Fibroblast of lung (primary cell): ENCODE measurements at regions not wholly inside any gene's neighbourhood (a gene's known extent, or its start where the extent isn't known, plus 50 kb on each side); places are given as distances from the start of the nearest gene placed in this dataset.

Experiments
- DNase-seq, 2 donors: peaks; one replicate each; pipeline versions ENCODE4 v3.0.0 to v3.0.0-alpha.2; 2010; ENCODE audit warnings: low read depth in 2 of 2
- H2AFZ ChIP-seq: 2 replicates; pipeline ENCODE4 v1.5.1; 2012; ENCODE audit warnings: low read length, control low read depth, inconsistent platforms
- H3K27ac ChIP-seq: 2 replicates; pipeline ENCODE4 v1.5.1; 2011; ENCODE audit warnings: low read length, control low read depth; ENCODE audit not compliant: insufficient read depth
- H3K27me3 ChIP-seq: 2 replicates; pipeline ENCODE4 v1.5.1; 2011; ENCODE audit warnings: mild to moderate bottlenecking, low read length; ENCODE audit not compliant: control insufficient read depth, insufficient read depth
- H3K36me3 ChIP-seq: 2 replicates; pipeline ENCODE4 v1.5.1; 2011; ENCODE audit warnings: low read length; ENCODE audit not compliant: control insufficient read depth, insufficient read depth
- H3K4me1 ChIP-seq: 2 replicates; pipeline ENCODE4 v1.5.1; 2011; ENCODE audit warnings: low read length; ENCODE audit not compliant: control insufficient read depth, insufficient read depth; ENCODE audit errors: extremely low read depth
- H3K4me2 ChIP-seq: 2 replicates; pipeline ENCODE4 v1.5.1; 2011; ENCODE audit warnings: low read length, control low read depth; ENCODE audit not compliant: insufficient read depth; ENCODE audit errors: extremely low read depth
- H3K4me3 ChIP-seq, 4 experiments: fragments of 200-600 bp in 1 of 4; sonication (generic) in 1 of 4; replicated peaks in 1 of 4; 2 replicates each; pipeline ENCODE4 v1.5.1; 2011 to 2016; ENCODE audit warnings: low read length in 4 of 4, low read depth in 3 of 4, mild to moderate bottlenecking in 3 of 4, control low read depth in 2 of 4, inconsistent platforms in 1 of 4, mixed read lengths in 1 of 4; ENCODE audit not compliant: insufficient read depth in 1 of 4; ENCODE audit errors: control extremely low read depth in 1 of 4
- H3K79me2 ChIP-seq: 2 replicates; pipeline ENCODE4 v1.5.1; 2012; ENCODE audit warnings: mild to moderate bottlenecking, low read length, inconsistent platforms; ENCODE audit not compliant: control insufficient read depth, insufficient read depth
- H3K9ac ChIP-seq: 2 replicates; pipeline ENCODE4 v1.5.1; 2011; ENCODE audit warnings: mild to moderate bottlenecking, low read length, control low read depth; ENCODE audit not compliant: insufficient read depth
- H3K9me3 ChIP-seq: 2 replicates; pipeline ENCODE4 v1.5.1; 2012; ENCODE audit warnings: low read depth, low read length; ENCODE audit not compliant: control insufficient read depth, insufficient read depth
- H4K20me1 ChIP-seq: 2 replicates; pipeline ENCODE4 v1.5.1; 2011; ENCODE audit warnings: low read length; ENCODE audit not compliant: control insufficient read depth, insufficient read depth; ENCODE audit errors: extremely low read depth
- EZH2 ChIP-seq: IDR thresholded peaks from 2 replicates; pipeline ENCODE4 v1.5.1; 2012; ENCODE audit warnings: low read length, control low read depth, mild to moderate bottlenecking; ENCODE audit errors: missing control alignments
- TF ChIP-seq, protein P1 (sequence below), 2 donors: IDR thresholded peaks in 1 of 2; conservative IDR thresholded peaks in 1 of 2; 1 replicate in 1 of 2; 2 replicates in 1 of 2; pipeline ENCODE4 v1.5.1; 2011 to 2012; ENCODE audit warnings: low read length in 2 of 2, control low read depth in 1 of 2, inconsistent platforms in 1 of 2, low read depth in 1 of 2, mild to moderate bottlenecking in 1 of 2

DNA sequence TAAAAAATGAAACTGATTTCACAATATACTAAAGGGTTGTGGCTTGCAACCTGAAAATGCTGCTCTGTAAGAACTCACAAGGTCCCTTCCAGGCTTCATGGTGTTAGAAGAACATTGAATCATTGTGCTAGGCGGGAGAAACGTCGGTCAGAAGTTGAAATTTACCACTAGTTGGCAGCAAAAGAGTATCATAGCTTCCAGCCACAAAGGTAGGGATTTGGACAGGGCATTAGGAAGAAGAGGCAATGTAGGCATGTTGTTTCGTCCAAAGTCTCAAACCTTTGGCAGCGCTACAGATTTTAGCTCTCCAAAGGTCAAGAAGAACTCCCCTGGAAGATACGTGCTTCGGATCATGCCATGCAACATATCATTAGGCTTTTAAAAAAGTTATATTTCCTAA is 62.5 kb upstream of the ZP4 start:
- TF ChIP-seq EZH2 = no peak
- TF ChIP-seq, protein P1, sequence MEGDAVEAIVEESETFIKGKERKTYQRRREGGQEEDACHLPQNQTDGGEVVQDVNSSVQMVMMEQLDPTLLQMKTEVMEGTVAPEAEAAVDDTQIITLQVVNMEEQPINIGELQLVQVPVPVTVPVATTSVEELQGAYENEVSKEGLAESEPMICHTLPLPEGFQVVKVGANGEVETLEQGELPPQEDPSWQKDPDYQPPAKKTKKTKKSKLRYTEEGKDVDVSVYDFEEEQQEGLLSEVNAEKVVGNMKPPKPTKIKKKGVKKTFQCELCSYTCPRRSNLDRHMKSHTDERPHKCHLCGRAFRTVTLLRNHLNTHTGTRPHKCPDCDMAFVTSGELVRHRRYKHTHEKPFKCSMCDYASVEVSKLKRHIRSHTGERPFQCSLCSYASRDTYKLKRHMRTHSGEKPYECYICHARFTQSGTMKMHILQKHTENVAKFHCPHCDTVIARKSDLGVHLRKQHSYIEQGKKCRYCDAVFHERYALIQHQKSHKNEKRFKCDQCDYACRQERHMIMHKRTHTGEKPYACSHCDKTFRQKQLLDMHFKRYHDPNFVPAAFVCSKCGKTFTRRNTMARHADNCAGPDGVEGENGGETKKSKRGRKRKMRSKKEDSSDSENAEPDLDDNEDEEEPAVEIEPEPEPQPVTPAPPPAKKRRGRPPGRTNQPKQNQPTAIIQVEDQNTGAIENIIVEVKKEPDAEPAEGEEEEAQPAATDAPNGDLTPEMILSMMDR (conservative IDR thresholded peaks at IDR 0.05 in 1 of 2, IDR thresholded peaks at IDR 0.05 in 1 of 2; ENCODE audit: low read depth in 1 of 2, low read length in 2 of 2) = no peak
- Histone ChIP-seq H3K4me2 (no peak overlapping the region), H3K4me3 (no peak overlapping the region), H3K27me3 (no peaks in the 10 kb centered on the region), H3K9ac (no peak overlapping the region), H3K4me1 (no peaks in the 10 kb centered on the region), H3K36me3 (no peaks in the 10 kb centered on the region), H2AFZ (no peak overlapping the region), H3K27ac (no peak overlapping the region), H3K79me2 (no peaks in the 10 kb centered on the region), H3K9me3 (no peaks in the 10 kb centered on the region), H4K20me1 (no peaks in the 10 kb centered on the region)
- DNase-seq = no peak
